MM.1S (cell line): ENCODE measurements at regions not wholly inside any gene's neighbourhood (a gene's known extent, or its start where the extent isn't known, plus 50 kb on each side); places are given as distances from the start of the nearest gene placed in this dataset.

Experiments
- CTCF ChIP-seq: fragments of 300-600 bp; sonication (generic); IDR thresholded peaks from 2 replicates; pipeline ENCODE4 v1.5.1; 2016; ENCODE audit warnings: antibody characterized with exemption, low read length, mixed read lengths
- EZH2 ChIP-seq: fragments of 300-600 bp; sonication (generic); optimal IDR thresholded peaks from 2 replicates; pipeline ENCODE3; 2017; ENCODE audit warnings: low read depth, mild to moderate bottlenecking, antibody characterized with exemption, low read length, mixed read lengths
- EZH2phosphoT487 ChIP-seq: fragments of 300-600 bp; sonication (generic); IDR thresholded peaks from 2 replicates; pipeline ENCODE4 v1.6.1; 2018; ENCODE audit warnings: antibody characterized with exemption, low read length

DNA sequence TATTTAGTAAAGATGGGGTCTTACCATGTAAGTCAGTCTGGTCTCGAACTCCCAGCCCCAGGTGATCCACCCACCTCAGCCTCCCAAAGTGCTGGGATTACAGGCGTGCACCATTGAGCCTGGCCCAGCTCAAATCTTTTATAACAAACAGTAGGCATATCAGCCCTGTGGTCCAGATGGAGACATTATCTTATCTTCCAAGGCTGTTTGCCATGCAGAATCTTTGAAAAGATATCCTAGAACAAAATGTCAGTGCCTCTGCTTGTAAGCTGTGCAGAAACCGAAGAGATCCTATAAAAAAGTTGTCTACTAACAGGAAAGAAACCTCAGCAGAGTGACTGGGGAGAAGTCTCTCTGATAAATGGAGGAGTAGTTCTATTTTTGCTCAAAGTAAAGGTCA is 142.1 kb downstream of the PTH2R start:
- TF ChIP-seq CTCF: no peak
- TF ChIP-seq EZH2: no peak
- TF ChIP-seq EZH2phosphoT487: no peak
